ENCODE measurements at regions not wholly inside any gene's neighbourhood (a gene's known extent, or its start where the extent isn't known, plus 50 kb on each side); places are given as distances from the start of the nearest gene placed in this dataset.

GRCh38 chr12:3364661-3365462 is 126.1 kb upstream of the PRMT8 start:
- no peak for DNase-seq (ENCODE audit: extremely low spot score)
- POLR2A ChIA-PET: interaction anchor here (0.7 to 1.0 kb wide), 3 partner anchors 10 to 15 kb away, joined by 3 read pairs; no protein-coding TSS in a partner anchor
- CTCF ChIA-PET: interaction anchor here (0.8 kb wide), 1 partner anchor 15 kb away, joined by 3 read pairs; no protein-coding TSS in a partner anchor
- TF ChIP-seq ELF4 (IDR thresholded peaks at IDR 0.05): no peak
- TF ChIP-seq NFRKB (IDR thresholded peaks at IDR 0.05): no peak
- TF ChIP-seq HDGF (IDR thresholded peaks at IDR 0.05; ENCODE audit: borderline replicate concordance): no peak
- TF ChIP-seq TARDBP (IDR thresholded peaks at IDR 0.05): no peak
- TF ChIP-seq FOXA1 (IDR thresholded peaks at IDR 0.05): no peak
- no peak for TF ChIP-seq SP1 (IDR thresholded peaks at IDR 0.05)
- no peak for TF ChIP-seq ARNT (IDR thresholded peaks at IDR 0.05)
- TF ChIP-seq CTBP1 (IDR thresholded peaks at IDR 0.05; ENCODE audit: borderline replicate concordance): no peak

GRCh38 chr12:3365463-3366411 is 125.3 kb upstream of the PRMT8 start:
- no peak for TF ChIP-seq L3MBTL2 (conservative IDR thresholded peaks at IDR 0.05)
- TF ChIP-seq PKNOX1 (IDR thresholded peaks at IDR 0.05): peak; percentile 23; the same call in 1 of the 2 replicates
- CTCF ChIA-PET: interaction anchor here (1.1 kb wide), 1 partner anchor 52 kb away, joined by 3 read pairs; no protein-coding TSS in a partner anchor
- DNase-seq (ENCODE audit: extremely low spot score): peak; percentile 78
- POLR2A ChIA-PET: interaction anchor here (0.7 to 1.0 kb wide), 4 partner anchors 10 to 16 kb away, joined by 3 read pairs; no protein-coding TSS in a partner anchor

- CTCF ChIA-PET: interaction anchor here (0.5 to 1.1 kb wide), 3 partner anchors 24 to 130 kb away, joined by 3 to 5 read pairs (median 3); no protein-coding TSS in a partner anchor
- TF ChIP-seq HDGF (IDR thresholded peaks at IDR 0.05; ENCODE audit: borderline replicate concordance): no peak
- no peak for TF ChIP-seq CTBP1 (IDR thresholded peaks at IDR 0.05; ENCODE audit: borderline replicate concordance)
- DNase-seq (ENCODE audit: extremely low spot score): no peak
- POLR2A ChIA-PET: interaction anchor here (0.9 kb wide), 1 partner anchor 10 kb away, joined by 3 read pairs; no protein-coding TSS in a partner anchor
These were observed 124.4 kb upstream of the PRMT8 start for GRCh38 chr12:3366451-3367110.

- POLR2A ChIA-PET: no interaction called here
- CTCF ChIA-PET: no interaction called here
- DNase-seq (ENCODE audit: extremely low spot score): no peak
- TF ChIP-seq L3MBTL2 (conservative IDR thresholded peaks at IDR 0.05) (no peak), FOXA1 (IDR thresholded peaks at IDR 0.05) (no peak), PKNOX1 (IDR thresholded peaks at IDR 0.05) (no peak), TARDBP (IDR thresholded peaks at IDR 0.05) (no peak)
These were observed 123.1 kb upstream of the PRMT8 start for GRCh38 chr12:3367750-3368444.

- POLR2A ChIA-PET: no interaction called here
- CTCF ChIA-PET: no interaction called here
- no peak for DNase-seq (ENCODE audit: extremely low spot score)
- TF ChIP-seq FOXK2 (IDR thresholded peaks at IDR 0.05) (no peak), CTBP1 (IDR thresholded peaks at IDR 0.05; ENCODE audit: borderline replicate concordance) (no peak), PKNOX1 (IDR thresholded peaks at IDR 0.05) (no peak), LEF1 (IDR thresholded peaks at IDR 0.05; ENCODE audit: borderline replicate concordance) (no peak), SUZ12 (IDR thresholded peaks at IDR 0.05) (no peak), ARNT (IDR thresholded peaks at IDR 0.05) (no peak), FOXA1 (IDR thresholded peaks at IDR 0.05) (no peak), HDGF (IDR thresholded peaks at IDR 0.05; ENCODE audit: borderline replicate concordance) (no peak), FOXM1 (IDR thresholded peaks at IDR 0.05; ENCODE audit: borderline replicate concordance) (no peak), TARDBP (IDR thresholded peaks at IDR 0.05) (no peak), ELF4 (IDR thresholded peaks at IDR 0.05) (no peak), NFRKB (IDR thresholded peaks at IDR 0.05) (no peak), ZNF384 (IDR thresholded peaks at IDR 0.05) (no peak), SP1 (IDR thresholded peaks at IDR 0.05) (no peak), L3MBTL2 (conservative IDR thresholded peaks at IDR 0.05) (no peak), BHLHE40 (IDR thresholded peaks at IDR 0.05; ENCODE audit: borderline replicate concordance) (no peak)
These were observed 120.0 kb upstream of the PRMT8 start for GRCh38 chr12:3371018-3371417.

Measured in HEK293T (cell line).